HG02870 (cell line): ENCODE measurements at regions not wholly inside any gene's neighbourhood (a gene's known extent, or its start where the extent isn't known, plus 50 kb on each side); places are given as distances from the start of the nearest gene placed in this dataset.

ENCODE experiments used
- ATAC-seq: cut with Tn5 transposase; IDR thresholded peaks from one replicate; pipeline ENCODE4 v1.9.1; 2021; ENCODE audit warnings: mild to moderate bottlenecking, moderate library complexity; ENCODE audit not compliant: unreplicated experiment

DNA sequence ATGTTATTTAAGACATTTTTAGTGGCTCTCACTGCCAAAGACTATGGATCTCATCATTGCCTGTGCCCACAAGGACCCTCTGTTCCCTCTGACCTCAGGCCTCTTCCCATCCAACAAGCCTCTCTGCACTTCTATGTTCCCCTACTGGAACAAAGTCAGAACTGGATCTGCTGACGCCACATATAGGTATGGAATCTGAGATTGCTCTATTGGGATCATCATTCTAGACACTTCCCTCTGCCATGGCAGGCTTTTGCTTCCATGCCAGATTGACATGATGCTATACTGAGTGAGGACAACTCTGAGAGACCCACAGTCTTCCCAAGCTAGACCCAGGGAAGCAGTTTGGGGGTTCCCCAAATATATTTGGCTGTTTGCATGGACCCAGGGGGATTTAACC lies 76.0 kb upstream of the ZNF648 start:
- ATAC-seq = no peak

DNA sequence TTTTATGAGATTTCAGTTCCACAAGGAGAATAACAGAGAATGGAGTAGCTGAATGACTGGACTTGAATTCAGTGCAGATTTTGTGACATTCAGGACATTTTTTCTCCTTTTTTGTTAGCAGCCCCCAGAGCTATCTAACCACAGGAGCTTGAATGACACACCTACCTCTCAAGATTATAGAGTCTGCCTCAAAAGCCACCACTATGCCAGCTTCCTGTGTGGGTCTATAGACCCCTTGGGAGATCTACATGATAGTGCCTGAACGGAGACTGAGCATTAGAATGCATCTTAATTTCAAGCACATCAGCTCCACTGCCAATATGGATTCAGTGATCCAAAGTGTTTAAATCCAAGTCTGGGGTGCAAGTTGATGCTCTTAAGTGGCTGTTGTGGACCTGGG lies 74.4 kb upstream of the ZNF648 start:
- ATAC-seq = no peak

DNA sequence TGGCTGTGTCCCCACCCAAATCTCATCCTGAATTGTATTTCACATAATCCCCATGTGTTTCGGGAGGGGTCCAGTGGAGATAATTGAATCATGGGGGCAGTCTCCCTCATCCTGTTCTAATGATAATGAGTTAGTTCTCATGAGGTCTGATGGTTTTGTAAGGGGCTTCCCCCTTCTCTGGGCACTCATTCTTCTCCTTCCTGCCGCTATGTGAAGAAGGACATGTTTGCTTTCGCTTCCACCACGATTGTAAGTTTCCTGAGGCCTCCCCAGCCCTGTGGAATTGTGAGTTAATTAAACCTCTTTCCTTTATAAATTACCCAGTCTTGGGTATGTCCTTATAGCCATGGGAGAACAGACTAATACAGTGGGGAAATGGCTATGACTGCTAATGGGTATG lies 72.7 kb upstream of the ZNF648 start:
- ATAC-seq = no peak

DNA sequence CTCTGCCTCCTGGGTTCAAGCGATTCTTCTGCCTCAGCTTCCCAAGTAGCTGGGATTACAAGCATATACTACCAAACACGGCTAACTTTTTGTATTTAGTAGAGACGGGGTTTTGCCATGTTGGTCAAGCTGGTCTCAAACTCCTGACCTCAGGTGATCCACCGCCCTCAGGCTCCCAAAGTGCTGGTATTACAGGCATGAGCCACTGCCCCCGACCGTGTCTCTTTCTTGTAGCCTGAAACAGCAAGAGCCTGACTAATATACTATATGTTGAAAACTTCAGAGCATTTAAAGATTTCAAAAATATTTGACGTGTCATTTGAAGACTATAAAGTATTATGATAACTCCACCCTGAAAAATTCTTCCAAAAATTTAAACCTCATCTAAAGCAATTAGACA lies 71.7 kb upstream of the ZNF648 start:
- ATAC-seq = no peak

DNA sequence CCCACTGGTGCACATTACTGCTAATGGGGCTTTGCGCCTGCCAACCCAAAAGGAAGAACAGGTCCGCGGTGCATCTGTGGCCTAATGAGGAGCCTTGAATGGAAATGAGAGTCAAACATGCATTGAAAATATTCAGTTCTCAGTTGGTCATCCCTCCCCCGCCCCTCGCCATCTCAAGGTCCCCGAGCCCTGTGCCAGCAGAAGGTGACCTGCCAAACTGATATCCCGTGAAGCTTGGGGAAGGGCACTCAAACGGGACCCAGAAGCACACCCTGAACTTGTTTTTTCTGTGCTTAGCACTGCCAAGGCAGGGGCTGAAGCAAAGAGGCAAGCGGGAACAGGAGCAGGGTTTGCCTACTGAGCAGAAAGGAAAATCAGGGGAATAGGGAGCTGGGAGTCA lies 67.9 kb upstream of the ZNF648 start:
- ATAC-seq = no peak

DNA sequence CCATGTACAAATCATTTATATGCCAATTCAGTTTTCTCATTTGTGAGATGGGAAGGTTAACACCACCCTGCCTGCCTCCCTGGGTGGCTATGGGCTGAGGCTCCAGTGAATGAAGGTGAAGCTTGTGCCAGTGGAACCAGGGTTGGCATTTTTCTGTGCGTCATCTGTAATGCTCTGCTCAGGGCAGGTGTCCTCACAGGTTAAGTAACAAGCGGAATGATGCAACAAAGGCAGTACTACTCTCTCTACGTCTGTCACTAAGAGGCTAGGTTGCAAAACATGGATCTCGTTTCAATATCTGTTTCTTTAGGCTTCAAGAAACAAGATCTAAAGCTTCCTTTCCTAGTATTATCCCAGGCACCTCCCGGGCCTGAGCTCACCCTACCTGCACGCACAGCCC lies 67.0 kb upstream of the ZNF648 start:
- no peak for ATAC-seq

DNA sequence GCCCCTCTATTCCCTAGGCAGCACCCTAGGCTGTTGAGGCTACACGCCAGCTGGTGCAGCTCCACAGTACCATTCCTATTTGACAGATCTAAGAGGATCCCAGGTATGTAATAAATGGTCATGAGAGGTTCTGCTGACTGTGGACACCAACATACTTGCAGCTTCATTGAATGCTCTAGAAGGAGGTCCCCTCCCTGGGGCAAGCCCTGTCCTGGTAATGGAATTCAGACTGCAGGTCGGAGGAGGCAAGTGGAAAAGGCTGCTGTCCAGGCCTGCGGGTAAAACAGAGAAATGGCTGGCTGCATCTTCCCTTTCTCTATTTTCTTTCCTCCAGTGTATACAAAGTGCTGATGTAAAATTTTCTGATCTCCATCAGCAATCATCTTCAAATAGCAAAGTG lies 66.1 kb upstream of the ZNF648 start:
- ATAC-seq = no peak

DNA sequence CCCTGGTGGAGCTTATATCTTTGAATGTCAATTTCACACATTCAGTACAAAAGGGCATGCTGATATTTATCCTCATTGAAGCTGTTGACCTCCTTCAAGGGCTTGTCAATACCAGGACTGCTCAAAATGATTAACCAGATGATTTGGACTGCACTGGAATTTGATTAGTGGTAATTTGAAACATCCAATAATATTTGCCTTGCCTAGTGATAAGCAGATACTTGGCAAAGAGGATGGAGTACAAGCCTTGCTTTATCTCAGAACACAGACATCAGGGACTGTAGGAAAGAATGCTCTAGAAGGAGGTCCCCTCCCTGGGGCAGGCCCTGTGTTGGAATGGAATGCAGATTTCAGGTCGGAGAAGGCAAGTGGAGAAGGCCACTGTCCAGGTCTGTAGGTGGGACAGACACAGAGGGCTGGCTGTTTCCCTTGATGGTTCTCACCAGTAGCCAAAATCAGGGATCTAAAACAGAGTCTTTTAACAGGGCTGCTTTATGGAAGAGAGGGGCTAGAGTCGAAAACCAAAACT lies 64.8 kb upstream of the ZNF648 start:
- ATAC-seq = no peak

DNA sequence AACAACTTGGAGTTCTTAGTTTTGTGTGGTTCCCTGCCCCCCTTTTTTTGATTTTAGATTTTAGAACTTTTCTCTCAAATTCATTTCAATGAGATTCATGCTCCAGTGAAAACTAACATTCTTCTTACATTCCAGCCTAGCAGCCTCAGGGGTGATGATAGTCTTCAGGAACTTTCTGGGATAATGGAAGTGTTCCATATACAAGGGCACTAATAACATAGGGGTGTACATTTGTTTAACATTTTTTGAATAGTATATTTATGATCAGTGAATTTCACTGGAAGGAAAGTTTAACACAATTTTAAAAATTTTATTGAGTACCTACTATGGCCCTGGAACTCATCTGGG lies 61.4 kb upstream of the ZNF648 start:
- no peak for ATAC-seq

DNA sequence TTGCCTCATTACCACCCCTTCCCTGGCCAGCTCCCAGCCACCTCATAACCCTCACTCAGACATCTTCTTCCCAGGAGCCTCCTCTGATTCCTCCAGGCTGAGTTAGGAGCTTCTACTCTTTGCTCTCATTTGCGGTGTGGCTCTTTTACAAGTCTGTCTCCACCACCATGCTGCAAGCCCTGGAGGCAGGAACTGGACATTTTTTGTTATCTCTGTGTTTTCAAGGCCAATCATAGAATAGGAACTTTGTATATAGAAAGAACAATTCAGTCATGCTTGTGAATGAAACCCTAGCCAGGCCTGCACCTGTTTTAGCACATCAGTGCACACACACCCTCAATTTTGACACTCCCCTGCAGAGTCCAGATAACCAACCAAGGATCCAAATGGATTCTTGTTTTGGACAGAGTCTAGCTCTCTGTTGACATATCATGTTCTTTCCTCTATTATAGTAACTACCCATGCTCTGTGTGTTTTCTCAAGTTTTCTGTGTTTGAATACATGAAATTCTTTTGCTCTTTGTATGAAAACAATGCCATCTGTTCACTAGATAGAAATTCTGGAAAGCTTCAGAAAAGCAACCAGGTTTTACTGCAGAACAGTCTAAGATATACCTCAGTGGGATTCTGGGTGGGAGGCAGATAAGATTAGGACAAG lies 60.9 kb upstream of the ZNF648 start:
- ATAC-seq = no peak

DNA sequence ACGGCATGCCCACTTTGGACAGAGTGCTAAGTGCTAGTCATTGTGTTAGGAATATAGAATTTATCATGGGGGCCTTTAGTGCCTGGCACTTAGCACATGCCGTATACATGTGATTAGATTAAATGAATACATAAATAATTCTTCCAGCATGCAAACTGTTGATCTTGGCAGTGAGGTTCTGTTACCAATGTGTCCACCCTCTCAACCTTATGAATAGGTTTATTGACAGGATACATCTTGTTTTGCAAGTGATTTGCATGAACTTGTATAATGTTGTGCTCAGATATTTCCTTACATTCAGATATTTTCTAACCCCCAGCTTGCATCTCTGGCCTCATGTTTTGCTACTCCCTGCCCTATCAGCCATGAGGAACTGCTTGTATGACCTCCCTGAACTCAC lies 60.3 kb upstream of the ZNF648 start:
- no peak for ATAC-seq

DNA sequence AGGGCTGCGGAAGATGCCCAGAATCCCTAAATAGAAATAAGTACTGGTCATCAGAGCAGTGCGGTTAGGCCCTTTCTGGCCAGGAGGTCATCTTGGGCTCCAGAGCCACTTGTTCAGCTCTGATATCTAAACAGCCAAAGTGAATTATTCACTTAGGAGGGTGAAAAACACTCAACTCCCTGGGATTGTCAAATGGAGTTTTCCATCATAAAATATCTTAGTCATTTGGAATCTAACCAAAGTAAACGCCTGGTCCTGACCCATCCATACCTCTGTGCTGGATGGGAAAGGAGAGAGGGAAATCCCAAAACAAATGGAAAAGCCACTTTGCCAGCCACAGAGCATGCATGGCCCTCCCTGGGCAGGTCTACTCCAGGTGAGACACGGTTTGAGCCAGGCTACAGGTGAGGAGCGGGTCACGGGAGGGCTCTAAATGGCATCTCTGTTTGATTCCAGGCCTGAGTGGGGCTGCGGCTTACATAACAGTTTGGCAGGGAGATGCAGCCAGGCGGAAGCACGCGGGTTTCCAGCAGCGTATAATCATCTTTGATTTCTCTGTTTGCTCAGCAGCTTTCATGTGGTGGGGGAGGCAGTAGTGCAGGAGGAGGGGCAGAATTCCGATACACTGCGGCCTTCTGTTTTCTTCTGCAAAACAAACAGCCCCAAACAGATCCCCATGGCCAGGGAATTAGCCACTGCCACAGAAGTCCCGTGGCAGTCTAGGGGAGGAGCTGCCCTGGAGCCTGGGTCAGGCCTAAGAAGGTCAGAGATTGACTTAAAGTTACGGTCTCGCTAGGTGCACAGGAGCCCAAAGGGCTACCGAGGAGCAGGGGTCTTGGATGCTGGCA lies 59.1 kb upstream of the ZNF648 start:
- no peak for ATAC-seq

DNA sequence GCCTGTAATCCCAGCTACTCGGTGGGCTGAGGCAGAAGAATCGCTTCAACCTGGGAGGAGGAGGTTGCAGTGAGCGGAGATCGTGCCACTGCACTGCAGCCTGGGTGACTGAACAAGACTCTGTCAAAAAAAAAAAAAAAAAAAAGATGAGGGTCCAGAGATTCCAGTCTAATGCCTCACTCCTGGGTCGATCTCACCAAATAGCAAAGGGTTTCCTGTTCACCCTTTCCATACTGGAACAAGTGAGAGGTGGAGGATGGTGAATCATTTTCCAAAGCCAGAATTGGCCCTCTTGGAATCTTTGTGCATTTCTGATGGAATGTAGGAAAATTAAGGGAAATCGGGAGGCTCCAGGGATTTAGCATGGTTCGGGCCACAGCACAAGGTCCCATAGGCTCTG lies 58.1 kb upstream of the ZNF648 start:
- no peak for ATAC-seq

DNA sequence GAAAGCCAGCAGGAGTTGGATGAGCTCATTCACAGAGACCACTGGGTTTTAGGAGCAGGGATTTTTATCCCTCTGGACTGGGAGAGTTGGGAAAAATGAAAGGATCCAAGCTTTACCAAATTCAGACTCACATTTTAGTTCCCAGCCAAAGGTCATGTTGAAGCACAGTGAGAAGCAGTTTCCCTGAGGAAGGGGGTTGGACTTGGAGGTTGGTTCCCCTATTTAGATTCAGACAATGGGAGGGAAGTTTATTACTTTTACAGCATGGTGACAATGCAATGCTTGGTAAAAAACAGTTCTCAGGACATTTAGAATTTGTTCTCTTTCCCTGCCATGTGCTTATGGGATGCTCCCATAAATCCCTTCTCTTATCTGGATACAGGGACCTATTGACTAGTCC lies 57.3 kb upstream of the ZNF648 start:
- ATAC-seq = no peak

DNA sequence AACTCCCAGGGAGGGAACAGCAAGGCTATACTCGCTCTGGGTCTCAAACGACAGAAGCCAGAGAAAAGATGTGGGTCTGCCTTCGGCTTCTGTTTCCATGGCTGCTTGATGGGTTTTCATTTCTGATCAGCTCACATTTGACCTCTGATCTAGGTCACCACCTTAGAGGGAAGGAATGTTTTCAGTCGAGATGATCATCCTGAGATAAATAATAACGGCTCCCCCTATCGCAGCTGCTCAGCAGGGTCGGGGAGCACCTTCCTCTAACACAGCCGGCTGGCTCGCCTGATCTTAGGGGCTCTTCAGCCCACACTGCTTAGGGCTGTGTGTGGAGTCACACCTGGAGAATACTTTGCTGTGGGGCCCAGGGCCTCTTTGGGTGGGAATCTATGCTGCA lies 53.1 kb upstream of the ZNF648 start:
- no peak for ATAC-seq

DNA sequence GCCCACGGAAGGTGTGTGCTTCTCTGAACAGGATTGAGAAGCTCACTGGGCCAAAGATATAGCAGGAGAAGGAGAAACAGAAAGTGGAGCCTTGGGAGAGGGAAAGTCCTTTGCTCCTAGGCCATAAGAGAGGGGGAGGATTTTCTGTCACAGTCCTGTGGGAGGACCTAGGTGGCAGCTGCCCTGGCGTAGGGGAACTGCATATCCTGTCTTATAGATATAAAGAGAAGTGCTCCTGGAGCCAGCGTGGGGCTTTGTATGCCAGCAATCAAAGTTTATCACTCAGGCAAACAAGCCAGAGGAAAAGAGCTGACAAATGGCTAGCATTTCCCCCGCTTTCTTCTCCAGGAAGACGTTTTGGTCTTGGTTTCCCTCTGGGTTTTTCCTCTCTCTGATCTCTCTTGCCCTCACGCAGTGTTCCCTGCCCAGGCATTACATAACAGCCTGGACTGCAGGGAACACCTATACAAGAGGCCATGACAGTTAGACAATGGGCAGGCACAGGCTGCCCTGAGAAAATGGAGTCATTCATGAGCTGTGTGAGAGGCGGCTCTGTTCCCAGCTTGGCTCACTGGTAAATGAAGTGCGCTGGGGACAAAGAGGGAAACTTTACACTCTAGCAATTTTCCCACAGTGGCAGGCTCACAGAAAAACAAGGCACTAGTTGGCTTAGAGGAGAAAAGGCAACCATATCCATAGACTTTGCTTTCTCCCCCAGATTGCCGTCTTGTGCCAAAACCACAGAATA lies 52.5 kb upstream of the ZNF648 start:
- no peak for ATAC-seq

DNA sequence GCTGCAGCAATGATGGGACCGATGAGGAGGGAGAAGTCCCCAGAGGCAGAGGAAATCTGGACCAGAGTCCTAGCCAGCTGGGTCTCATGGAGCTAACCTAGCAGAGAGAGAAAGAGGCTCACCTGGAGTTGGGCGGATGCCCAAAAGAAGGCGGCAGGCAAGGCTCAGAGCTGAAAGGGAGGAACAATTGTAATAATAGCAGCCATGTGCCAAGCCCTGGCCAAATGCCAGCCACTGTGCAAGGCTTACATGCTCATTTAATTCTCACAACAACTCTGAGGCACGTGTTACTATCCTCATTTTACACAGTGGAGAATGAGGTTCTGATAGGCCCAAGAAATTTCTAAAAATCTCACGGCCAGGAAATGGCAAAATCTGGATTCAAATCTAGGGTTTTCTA lies 50.0 kb upstream of the ZNF648 start:
- ATAC-seq = no peak
